Sciatic nerve (tissue), 2 donors: ENCODE measurements at regions not wholly inside any gene's neighbourhood (a gene's known extent, or its start where the extent isn't known, plus 50 kb on each side); places are given as distances from the start of the nearest gene placed in this dataset.
"Not testable (repeated sequence)": the region's sequence is repeated elsewhere in the genome, so short reads cannot be mapped to it uniquely, and the experiment has no call there.

Source experiments
- ATAC-seq: fragments of 200-7000 bp; cut with Tn5 transposase; one replicate; pipeline ENCODE4 v1.9.1; 2020; ENCODE audit warnings: mild to moderate bottlenecking, moderate library complexity
- DNase-seq: peaks from one replicate; pipeline ENCODE4 v3.0.0-alpha.2; 2020; ENCODE audit warnings: low spot score
- intact Hi-C: fragments of 100-400 bp; cut with DNase I; formaldehyde crosslinking; loops from one replicate; pipeline ENCODE4 v1.14.2; 2022
- donor health status: DM: no; HTN: no; CAD: no.
- donor health status: DM: no; HTN: no; CAD: no.

DNA sequence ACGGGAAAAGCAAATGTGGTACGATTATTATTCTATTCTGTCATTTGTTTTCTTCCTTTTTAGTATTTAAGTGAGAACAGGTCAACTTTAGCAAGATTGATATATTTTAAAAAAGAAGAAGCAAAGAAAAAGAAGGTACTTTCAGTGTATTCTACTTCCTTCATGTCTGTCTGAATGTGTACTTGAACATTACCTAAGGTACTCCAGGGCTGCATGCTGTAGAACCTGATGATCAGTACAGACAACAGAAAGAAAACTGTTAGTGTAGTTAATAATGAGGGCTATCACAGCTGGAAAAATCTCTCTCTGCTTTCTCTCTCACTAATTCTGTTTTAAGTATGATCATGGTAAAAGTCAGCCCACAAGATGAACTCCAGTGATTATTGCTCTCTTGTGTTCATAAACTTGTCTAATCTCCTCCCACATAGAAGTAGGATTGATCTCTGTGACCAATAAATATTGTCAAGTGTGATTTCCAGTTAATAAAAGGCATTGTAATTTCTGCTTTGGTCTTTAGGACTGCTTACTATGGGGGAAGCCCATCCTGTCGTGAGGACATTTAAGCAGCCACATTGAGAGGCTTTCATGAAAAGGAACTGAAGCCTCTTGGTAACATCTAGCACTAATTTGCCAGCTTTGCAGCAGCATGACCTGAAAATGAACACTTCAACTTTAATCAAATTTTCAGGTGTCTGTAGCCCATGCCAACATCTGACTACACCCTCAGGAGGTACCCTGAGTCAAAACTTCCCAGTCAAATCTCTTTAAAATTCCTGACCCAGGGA lies 864.0 kb upstream of the ACO1 start:
- no peak for ATAC-seq
- intact Hi-C loops, result no loop called here
- DNase-seq, result no peak

- DNase-seq (no peak), ATAC-seq (no peak)
- intact Hi-C loops, result no loop called here
Measured at GRCh38 chr9:31535651-31536050, 848.8 kb upstream of the ACO1 start.

GRCh38 chr9:31536471-31536870 lies 848.0 kb upstream of the ACO1 start:
- ATAC-seq (no peak), DNase-seq (no peak)
- intact Hi-C loops, result no loop called here

DNA sequence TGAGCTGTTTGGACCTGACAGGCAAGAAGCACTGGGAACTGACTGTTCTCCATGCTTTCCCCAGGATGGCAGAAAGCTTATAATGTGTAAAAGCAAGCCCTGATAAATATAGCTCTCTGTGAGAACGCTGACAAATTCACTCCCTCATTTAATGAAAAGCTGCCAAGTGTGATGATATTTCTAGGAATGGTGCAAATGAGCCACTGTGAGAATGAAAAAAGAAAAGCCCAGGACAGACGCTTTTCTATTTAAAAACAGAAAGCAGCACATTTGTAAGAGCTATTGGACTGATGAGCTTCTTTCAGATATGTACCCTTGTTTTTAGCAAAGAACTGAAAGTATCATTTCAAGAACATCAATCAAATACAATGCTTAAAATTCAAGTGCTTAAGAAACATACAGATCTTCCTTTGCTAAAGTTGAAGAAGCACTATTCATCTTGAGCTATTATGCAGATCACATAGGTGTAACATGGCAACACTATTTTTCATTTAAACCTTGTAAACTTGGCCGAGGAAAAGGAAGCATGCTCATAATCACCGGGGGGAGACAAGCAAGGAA lies 842.6 kb upstream of the ACO1 start:
- ATAC-seq, result peak; percentile 74
- DNase-seq, result no peak
- intact Hi-C loops, result no loop called here

DNA sequence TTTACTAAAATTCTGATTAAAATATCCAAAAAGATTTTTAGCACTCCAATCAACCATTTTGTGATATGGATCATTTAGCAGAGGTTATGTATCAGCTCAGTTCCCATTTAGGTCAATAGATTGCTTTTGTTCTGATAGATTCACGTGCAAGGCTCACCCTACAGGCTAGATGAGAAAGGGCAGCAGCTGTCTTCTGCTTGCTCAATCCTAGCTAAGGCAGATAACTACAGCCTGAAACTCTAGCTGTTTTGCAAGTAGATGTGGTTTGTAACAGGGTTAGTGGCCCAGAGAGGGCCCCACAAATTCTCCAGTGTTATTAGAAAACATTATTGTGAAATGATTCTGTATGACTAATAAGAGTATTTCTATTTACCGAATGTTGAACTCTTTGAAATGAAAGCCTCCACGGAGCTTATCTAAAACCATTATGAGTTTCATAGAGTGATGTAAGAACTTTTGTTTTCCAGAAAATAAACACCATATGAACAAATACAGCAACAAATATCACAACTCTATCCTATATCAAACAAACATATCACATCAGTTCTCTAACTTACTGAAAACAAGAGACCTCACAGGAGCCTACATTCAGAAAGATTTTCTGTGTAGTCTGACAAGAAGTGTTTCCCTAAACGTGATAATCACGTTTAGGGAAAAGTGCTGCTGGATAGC lies 841.9 kb upstream of the ACO1 start:
- DNase-seq, result no peak
- intact Hi-C loops, result no loop called here
- ATAC-seq, result peak; percentile 92

- no peak for DNase-seq
- intact Hi-C loops, result no loop called here
- no peak for ATAC-seq
Measured at GRCh38 chr9:31554941-31555340, 829.5 kb upstream of the ACO1 start.

GRCh38 chr9:31556667-31557463 lies 827.6 kb upstream of the ACO1 start:
- ATAC-seq (no peak), DNase-seq (no peak)
- intact Hi-C loops, result no loop called here

GRCh38 chr9:31572190-31572589 lies 812.3 kb upstream of the ACO1 start:
- intact Hi-C loops, result not testable (repeated sequence)

DNA sequence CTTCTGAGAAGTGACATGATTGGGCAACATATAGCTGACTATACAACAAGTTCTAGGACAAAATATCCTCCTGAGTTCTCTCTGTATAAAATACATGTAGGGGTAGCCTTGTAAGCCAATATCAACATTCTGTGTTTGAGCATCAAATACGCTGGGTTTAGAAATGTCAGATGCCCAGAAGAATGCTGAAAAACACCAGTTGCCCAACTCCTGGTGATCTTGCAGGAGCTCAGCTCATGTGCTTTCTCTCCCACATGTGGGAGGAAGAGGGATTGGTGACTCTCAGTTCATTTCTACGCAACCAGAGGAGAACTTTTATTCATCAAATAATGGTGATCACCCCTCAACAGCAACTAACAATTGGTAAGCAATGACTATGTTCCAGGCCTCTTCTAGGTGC lies 810.9 kb upstream of the ACO1 start:
- DNase-seq (no peak), ATAC-seq (no peak)
- intact Hi-C loops, result no loop called here

More at GRCh38 chr9:31572190-31572589, 812.3 kb upstream of the ACO1 start:
- DNase-seq, ATAC-seq: not testable (repeated sequence)

- intact Hi-C loops, result no loop called here
- DNase-seq, result no peak
- no peak for ATAC-seq
Measured at GRCh38 chr9:31574006-31574765, 810.3 kb upstream of the ACO1 start.

DNA sequence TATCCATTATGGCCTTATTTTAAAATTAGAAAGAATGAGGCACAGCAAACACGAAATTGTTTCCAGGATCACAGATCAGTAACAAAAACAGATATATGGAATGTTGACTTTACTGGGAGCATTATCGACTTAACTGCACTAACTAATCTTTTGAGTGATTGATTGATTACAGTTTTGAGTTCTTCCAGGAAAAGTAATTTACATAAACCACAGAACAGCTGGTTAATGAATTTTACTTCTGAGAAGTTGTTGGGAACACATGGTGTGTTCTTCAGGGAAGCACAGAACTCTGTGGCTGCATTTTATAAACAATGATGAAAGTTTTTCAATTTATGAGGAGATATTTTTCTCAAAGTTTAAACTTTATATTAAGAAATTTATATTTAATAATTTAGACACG lies 802.4 kb upstream of the ACO1 start:
- intact Hi-C loops, result no loop called here
- DNase-seq (no peak), ATAC-seq (no peak)

GRCh38 chr9:31582561-31582960 lies 801.9 kb upstream of the ACO1 start:
- ATAC-seq (no peak), DNase-seq (no peak)
- intact Hi-C loops, result no loop called here

DNA sequence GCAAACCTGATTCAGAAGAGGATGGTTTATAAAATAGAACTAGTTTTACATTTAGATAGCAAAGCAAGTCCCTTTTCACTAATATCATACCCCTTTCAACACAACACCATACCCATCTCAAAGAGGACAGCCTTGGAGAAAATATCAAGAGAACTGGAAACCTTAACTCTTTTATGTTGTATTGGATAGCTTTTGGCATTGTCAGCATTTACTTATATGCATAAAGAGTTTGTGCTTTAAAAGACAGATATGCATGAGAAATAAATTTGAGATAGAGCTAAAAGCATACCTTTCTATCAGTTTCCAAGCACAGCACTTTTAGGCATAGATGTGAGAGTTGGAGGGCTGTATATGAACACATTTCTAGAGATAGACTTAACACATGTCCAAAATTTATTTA lies 799.3 kb upstream of the ACO1 start:
- intact Hi-C loops, result no loop called here
- no peak for DNase-seq

DNA sequence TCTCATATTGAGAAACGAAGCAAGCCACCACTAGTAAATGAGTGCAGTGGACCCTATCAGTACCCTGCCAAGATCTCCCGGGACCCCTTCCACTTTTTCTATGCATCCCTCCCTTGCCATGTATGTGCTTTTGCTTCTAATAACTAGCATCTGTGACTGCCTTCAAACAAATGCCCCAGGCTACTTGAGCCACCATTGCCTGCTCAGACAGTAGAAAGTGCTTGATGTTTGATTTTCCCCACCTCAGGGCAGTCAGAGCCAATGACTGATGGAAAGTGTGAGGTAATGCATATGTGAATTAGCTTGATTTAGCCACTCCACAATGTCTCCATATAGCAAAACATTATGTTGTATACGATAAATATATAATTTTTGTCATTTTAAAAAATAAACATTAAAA lies 797.3 kb upstream of the ACO1 start:
- no peak for DNase-seq
- intact Hi-C loops, result no loop called here
- no peak for ATAC-seq

More for the DNA sequence above, 799.3 kb upstream of the ACO1 start:
- ATAC-seq, result no peak

DNA sequence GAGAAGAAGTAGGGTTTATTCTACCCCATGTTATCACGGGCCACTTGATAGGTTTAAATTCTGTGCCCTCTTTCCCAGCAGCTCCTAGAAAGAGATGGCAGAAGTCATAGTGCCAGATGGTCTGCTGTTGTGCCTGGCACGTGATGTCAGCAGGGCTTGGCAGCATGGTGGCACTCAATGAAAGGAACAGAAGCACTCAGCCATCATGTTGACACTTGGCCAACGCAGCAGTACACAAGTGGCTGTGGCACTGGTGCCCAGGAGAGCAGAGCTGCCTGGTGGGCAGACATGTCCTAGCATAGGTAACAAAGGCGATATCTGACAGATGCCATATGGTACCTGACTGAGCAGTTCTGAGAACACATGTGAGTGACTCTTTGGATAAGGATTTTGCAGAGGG lies 796.4 kb upstream of the ACO1 start:
- intact Hi-C loops, result no loop called here
- no peak for ATAC-seq
- DNase-seq, result no peak

- no peak for ATAC-seq
- intact Hi-C loops, result no loop called here
- no peak for DNase-seq
Measured at GRCh38 chr9:31588756-31589155, 795.7 kb upstream of the ACO1 start.

- intact Hi-C loops, result no loop called here
- ATAC-seq (no peak), DNase-seq (no peak)
Measured at GRCh38 chr9:31590091-31590490, 794.4 kb upstream of the ACO1 start.

- ATAC-seq, DNase-seq, intact Hi-C loops: not testable (repeated sequence)
Measured at GRCh38 chr9:31597086-31597485, 787.4 kb upstream of the ACO1 start.

DNA sequence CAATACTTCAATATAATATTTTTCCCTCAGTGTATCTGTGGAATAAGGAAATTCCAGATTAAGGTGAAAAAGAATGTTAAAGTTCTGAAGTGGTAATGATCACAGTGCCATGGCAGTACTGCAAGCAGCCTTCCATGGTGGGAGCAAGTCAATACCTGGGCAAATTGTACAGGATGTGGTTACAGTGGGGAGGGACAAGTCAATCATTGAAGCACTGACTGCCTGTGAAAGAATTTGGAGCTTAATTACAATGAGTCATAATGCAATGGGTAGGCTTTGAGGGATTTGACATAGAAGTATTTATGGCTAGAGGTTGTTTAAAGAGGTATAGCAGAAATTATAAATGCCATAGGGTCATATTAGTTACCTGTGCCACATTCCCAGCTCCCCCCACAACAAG lies 786.5 kb upstream of the ACO1 start:
- ATAC-seq, result no peak
- intact Hi-C loops, result no loop called here
- no peak for DNase-seq
